HFFc6 (cell line): ENCODE measurements at regions not wholly inside any gene's neighbourhood (a gene's known extent, or its start where the extent isn't known, plus 50 kb on each side); places are given as distances from the start of the nearest gene placed in this dataset.
"Not testable (repeated sequence)": the region's sequence is repeated elsewhere in the genome, so short reads cannot be mapped to it uniquely, and the experiment has no call there.

Source experiments
- DNase-seq: peaks from one replicate; pipeline ENCODE4 v3.0.0-alpha.2; 2018
- H3K27ac Mint-ChIP-seq: 2 replicates; pipeline ENCODE4 v1.8.0; 2020; ENCODE audit warnings: mild to moderate bottlenecking, mixed read lengths
- H3K27me3 Mint-ChIP-seq: 2 replicates; pipeline ENCODE4 v1.8.0; 2021; ENCODE audit warnings: mild to moderate bottlenecking, moderate library complexity, mixed read lengths; ENCODE audit not compliant: insufficient read depth
- H3K36me3 Mint-ChIP-seq: 2 replicates; pipeline ENCODE4 v1.8.0; 2021; ENCODE audit warnings: low read depth, mixed read lengths
- H3K4me1 Mint-ChIP-seq: 2 replicates; pipeline ENCODE4 v1.8.0; 2020; ENCODE audit warnings: low read depth, mixed read lengths
- H3K4me3 Mint-ChIP-seq: 2 replicates; pipeline ENCODE4 v1.8.0; 2020; ENCODE audit warnings: mild to moderate bottlenecking, moderate library complexity, mixed read lengths
- H3K9me3 Mint-ChIP-seq: 2 replicates; pipeline ENCODE4 v1.8.0; 2020; ENCODE audit warnings: mild to moderate bottlenecking, mixed read lengths
- CTCF ChIP-seq: fragments of 200-600 bp; sonication (generic); IDR thresholded peaks from 2 replicates; pipeline ENCODE4 v1.5.0; 2021; ENCODE audit warnings: antibody characterized with exemption, mild to moderate bottlenecking

DNA sequence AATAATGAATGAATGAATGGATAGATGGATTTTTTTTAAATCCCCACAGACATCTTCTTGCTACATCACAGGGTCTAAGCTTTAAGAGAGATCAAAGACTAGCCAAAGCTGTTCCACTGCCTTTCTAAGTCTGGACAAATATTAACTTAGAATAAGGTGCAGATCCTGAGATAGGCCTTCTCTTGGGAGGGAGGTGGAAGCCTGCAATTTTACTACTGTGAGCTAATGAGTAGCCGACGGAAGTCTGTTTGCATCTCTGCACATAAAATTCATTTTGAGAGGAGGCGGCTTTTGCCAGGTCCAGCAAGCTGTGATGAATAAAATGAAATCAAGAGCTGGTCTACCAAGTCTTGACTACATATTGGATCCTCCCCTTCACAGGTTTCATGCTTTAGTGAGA is 484.9 kb downstream of the TMEM38B start:
- no peaks in the 10 kb centered on the region for H3K36me3 Mint-ChIP-seq
- TF ChIP-seq CTCF, result no peak
- DNase-seq, result no peak
- no peaks in the 10 kb centered on the region for H3K4me1 Mint-ChIP-seq
- peaks cover 17% of the 10 kb centered on the region for H3K9me3 Mint-ChIP-seq
- H3K4me3 Mint-ChIP-seq, result no peak overlapping the region
- H3K27me3 Mint-ChIP-seq, result no peaks in the 10 kb centered on the region
- H3K27ac Mint-ChIP-seq, result no peak overlapping the region

DNA sequence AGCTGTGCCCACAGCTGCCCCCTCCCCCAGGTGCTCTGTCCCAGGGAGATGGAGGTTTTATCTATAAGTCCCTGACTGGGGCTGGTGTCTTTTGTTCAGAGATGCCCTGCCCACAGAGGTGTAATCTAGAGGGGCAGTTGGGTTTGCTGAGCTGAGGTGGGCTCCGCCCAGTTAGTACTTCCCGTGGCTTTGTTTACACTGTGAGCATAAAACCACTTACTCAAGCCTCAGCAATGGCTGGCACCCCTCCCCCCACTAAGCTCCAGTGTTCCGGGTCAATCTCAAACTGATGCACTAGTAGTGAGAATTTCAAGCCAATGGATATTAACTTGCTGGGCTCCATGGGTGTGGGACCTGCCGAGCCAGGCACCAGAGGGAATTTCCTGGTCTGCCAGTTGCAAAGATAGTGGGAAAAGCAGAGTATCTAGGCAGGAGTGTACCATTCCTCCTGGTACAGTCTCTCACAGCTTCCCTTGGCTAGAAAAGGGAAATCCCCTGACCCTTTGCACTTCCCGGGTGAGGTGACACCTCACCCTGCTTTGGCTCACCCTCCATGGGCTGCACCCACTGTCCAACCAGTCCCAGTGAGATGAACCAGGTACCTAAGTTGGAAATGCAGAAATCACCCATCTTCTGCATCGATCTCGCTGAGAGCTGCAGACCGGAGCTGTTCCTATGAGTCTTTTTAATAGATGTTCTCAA is 509.6 kb downstream of the TMEM38B start:
- DNase-seq, H3K36me3 Mint-ChIP-seq, H3K27me3 Mint-ChIP-seq, H3K27ac Mint-ChIP-seq, H3K4me1 Mint-ChIP-seq, H3K4me3 Mint-ChIP-seq: not testable (repeated sequence)
- H3K9me3 Mint-ChIP-seq, result peaks cover 52% of the 10 kb centered on the region

DNA sequence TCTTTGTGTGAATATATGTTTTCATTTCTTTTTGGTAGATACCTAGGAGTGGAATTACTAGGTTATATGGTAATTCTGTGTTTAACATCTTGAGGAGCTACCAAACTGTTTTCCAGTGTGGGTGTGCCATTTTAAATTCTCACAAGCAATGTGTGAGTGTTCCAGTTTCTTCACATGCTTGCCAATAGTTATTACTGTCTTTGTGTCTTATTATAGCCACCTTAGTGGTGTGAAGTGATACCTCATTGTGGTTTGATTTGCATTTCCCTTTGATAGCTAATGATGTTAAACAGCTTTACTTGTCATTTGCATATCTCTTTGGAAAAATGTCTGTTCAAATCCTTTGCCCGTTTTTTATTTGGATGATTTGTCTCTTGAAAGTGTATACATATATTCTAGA is 513.0 kb downstream of the TMEM38B start:
- Mint-ChIP-seq H3K4me1 (no peaks in the 10 kb centered on the region), H3K9me3 (peaks cover 25% of the 10 kb centered on the region), H3K27me3 (no peaks in the 10 kb centered on the region), H3K36me3 (no peaks in the 10 kb centered on the region; the same call in 1 of the 2 replicates), H3K27ac (no peak overlapping the region), H3K4me3 (no peak overlapping the region)
- TF ChIP-seq CTCF, result no peak
- DNase-seq, result no peak

DNA sequence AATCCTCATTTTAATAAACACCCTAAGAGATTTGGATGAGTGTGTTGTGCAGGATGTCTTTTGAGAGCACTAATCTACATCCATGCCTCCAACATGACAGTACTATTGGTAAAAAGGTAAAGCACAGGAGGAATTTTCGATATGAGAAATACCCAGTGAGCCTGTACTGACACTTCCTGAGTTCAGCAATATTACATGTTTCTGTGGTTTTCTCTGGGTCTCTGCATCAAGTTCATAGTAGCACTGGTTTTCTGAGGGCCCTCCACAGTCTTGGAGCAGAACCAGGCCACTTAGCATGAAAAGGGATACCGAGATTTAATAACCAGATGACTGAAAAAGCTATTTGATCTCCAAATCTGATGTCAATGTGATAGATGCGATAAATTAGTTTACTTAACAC is 524.1 kb downstream of the TMEM38B start:
- TF ChIP-seq CTCF, result no peak
- Mint-ChIP-seq H3K4me1 (no peaks in the 10 kb centered on the region), H3K27ac (no peak overlapping the region), H3K36me3 (no peaks in the 10 kb centered on the region), H3K4me3 (no peak overlapping the region), H3K27me3 (no peaks in the 10 kb centered on the region), H3K9me3 (peaks cover 10% of the 10 kb centered on the region)
- no peak for DNase-seq

DNA sequence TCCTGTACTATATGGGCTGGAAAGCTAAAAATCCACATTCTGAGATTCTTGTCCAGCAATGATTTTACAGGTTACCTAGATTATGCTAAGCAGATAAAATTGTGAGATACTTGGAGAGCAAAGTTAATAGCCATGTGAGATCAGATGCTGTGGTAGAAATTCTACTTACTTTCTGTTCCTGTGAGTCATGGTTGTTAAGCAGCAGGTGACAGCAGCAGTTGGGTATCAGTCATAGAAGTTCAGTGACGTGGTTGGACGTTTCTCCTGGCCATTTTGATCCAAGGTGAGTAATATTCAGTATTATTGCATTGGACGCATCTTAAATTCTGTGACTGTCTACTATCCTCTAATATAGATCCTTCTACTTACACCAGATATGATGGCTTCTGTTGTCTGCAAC is 524.5 kb downstream of the TMEM38B start:
- no peak for TF ChIP-seq CTCF
- no peaks in the 10 kb centered on the region for H3K4me1 Mint-ChIP-seq
- peaks cover 12% of the 10 kb centered on the region for H3K9me3 Mint-ChIP-seq
- no peaks in the 10 kb centered on the region for H3K27me3 Mint-ChIP-seq
- no peak overlapping the region for H3K4me3 Mint-ChIP-seq
- H3K36me3 Mint-ChIP-seq, result no peaks in the 10 kb centered on the region
- no peak overlapping the region for H3K27ac Mint-ChIP-seq
- DNase-seq, result no peak

DNA sequence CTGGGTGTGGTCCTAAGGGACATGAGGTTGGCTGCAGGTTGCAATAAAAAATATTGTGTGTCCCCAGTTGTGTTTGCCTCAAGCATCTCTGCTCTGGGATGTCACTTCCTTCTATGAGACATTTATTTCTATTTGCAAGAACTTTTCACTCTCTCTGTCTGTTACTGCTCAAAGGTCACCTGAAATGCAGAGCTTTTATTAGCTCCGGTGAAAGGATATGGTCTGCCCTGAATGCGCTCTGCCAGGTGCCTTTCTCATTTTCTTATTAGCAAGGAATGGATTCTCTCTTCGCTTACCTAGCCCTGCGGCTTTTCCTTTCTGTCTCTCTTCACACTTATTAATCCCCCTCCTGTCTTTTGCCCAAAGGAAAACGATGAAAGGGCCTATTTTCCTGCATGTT is 526.1 kb downstream of the TMEM38B start:
- H3K27me3 Mint-ChIP-seq, result no peaks in the 10 kb centered on the region
- no peaks in the 10 kb centered on the region for H3K36me3 Mint-ChIP-seq
- no peak for DNase-seq
- H3K4me1 Mint-ChIP-seq, result no peaks in the 10 kb centered on the region
- no peak overlapping the region for H3K27ac Mint-ChIP-seq
- H3K9me3 Mint-ChIP-seq, result peaks cover 20% of the 10 kb centered on the region
- no peak overlapping the region for H3K4me3 Mint-ChIP-seq
- TF ChIP-seq CTCF, result no peak
